CD4-positive, alpha-beta T cell (primary cell): ENCODE measurements at regions not wholly inside any gene's neighbourhood (a gene's known extent, or its start where the extent isn't known, plus 50 kb on each side); places are given as distances from the start of the nearest gene placed in this dataset.

ENCODE experiments used
- ATAC-seq: fragments of 200-7000 bp; cut with Tn5 transposase; one replicate; pipeline ENCODE4 v1.10.0; 2022; ENCODE audit warnings: mild to moderate bottlenecking; ENCODE audit not compliant: poor library complexity
- CTCF ChIA-PET: fragments of 350-600 bp; sonication (Branson Sonifier 250); formaldehyde crosslinking; loops from one replicate; lab custom pipeline; 2021; ENCODE audit warnings: antibody characterized with exemption, inconsistent platforms; lab: Charles Lee
- POLR2A ChIA-PET: fragments of 350-600 bp; sonication (Branson Sonifier 250); formaldehyde crosslinking; loops from one replicate; lab custom pipeline; 2021; ENCODE audit warnings: antibody characterized with exemption, inconsistent platforms; lab: Charles Lee
- DNase-seq, 14 experiments: peaks; one replicate each; pipeline ENCODE4 v3.0.0-alpha.2; 2013 to 2020; ENCODE audit warnings: mixed read lengths in 2 of 14
- H3K27ac ChIP-seq, 2 donors: one replicate each; pipeline versions ENCODE4 v1.5.1 to v1.7.0; 2013; ENCODE audit warnings: low read length in 2 of 2, low read depth in 1 of 2, mild to moderate bottlenecking in 1 of 2
- H3K27me3 ChIP-seq, 2 experiments: 1 replicate in 1 of 2; 2 replicates in 1 of 2; pipeline versions ENCODE4 v1.6.1 to v1.7.0; 2013; ENCODE audit warnings: low read length in 2 of 2, control low read depth in 1 of 2, mild to moderate bottlenecking in 1 of 2, moderate library complexity in 1 of 2; ENCODE audit not compliant: insufficient read depth in 2 of 2, control insufficient read depth in 1 of 2
- H3K36me3 ChIP-seq: one replicate; pipeline ENCODE4 v1.6.1; 2013; ENCODE audit warnings: low read length, control low read depth; ENCODE audit not compliant: insufficient read depth
- H3K4me1 ChIP-seq: one replicate; pipeline ENCODE4 v1.6.1; 2013; ENCODE audit warnings: low read length, control low read depth; ENCODE audit not compliant: insufficient read depth
- H3K4me3 ChIP-seq: one replicate; pipeline ENCODE4 v1.5.1; 2013; ENCODE audit warnings: mild to moderate bottlenecking, low read length, moderate library complexity
- H3K9me3 ChIP-seq, 2 experiments: 1 replicate in 1 of 2; 2 replicates in 1 of 2; pipeline versions ENCODE4 v1.6.1 to v1.7.0; 2013; ENCODE audit warnings: low read length in 2 of 2, mild to moderate bottlenecking in 2 of 2, control low read depth in 1 of 2, moderate library complexity in 1 of 2; ENCODE audit not compliant: control insufficient read depth in 1 of 2, insufficient read depth in 1 of 2
- H3K27ac Mint-ChIP-seq: one replicate; pipeline ENCODE4 v1.8.0; 2020; ENCODE audit warnings: mixed read lengths
- H3K27me3 Mint-ChIP-seq: one replicate; pipeline ENCODE4 v1.8.0; 2021; ENCODE audit warnings: mixed read lengths
- H3K36me3 Mint-ChIP-seq: one replicate; pipeline ENCODE4 v1.8.0; 2021; ENCODE audit warnings: low read depth, mixed read lengths
- H3K4me1 Mint-ChIP-seq: one replicate; pipeline ENCODE4 v1.8.0; 2021; ENCODE audit warnings: low read depth, mixed read lengths
- H3K4me3 Mint-ChIP-seq: one replicate; pipeline ENCODE4 v1.8.0; 2020; ENCODE audit warnings: mild to moderate bottlenecking, mixed read lengths
- H3K9me3 Mint-ChIP-seq: one replicate; pipeline ENCODE4 v1.8.0; 2020; ENCODE audit warnings: mixed read lengths
- CTCF ChIP-seq: fragments of 200-600 bp; IDR thresholded peaks from one replicate; pipeline ENCODE4 v1.8.0; 2022; ENCODE audit warnings: antibody characterized with exemption, mild to moderate bottlenecking
- intact Hi-C, 2 experiments: fragments of 100-400 bp; cut with DNase I in 1 of 2; cut with micrococcal nuclease in 1 of 2; formaldehyde crosslinking; loops; one replicate each; pipeline versions ENCODE4 v1.15.1 to v1.9.0; 2023 to 2025; cut with DNase I, micrococcal nuclease

GRCh38 chr6:6820641-6821238 lies 232.2 kb downstream of the LY86 start:
- Histone ChIP-seq H3K36me3 (no peaks in the 10 kb centered on the region), H3K27me3 (peaks cover 0 to 5% of the 10 kb centered on the region in 2 experiments), H3K4me1 (no peaks in the 10 kb centered on the region), H3K4me3 (no peak overlapping the region), H3K27ac (no peak overlapping the region), H3K9me3 (no peaks in the 10 kb centered on the region)
- ATAC-seq (no peak), DNase-seq (no peak)
- Mint-ChIP-seq H3K27ac (no peak overlapping the region), H3K27me3 (peaks cover 25% of the 10 kb centered on the region), H3K4me3 (no peak overlapping the region), H3K36me3 (no peaks in the 10 kb centered on the region), H3K4me1 (no peaks in the 10 kb centered on the region), H3K9me3 (no peaks in the 10 kb centered on the region)
- intact Hi-C loops: no loop called here
- no peak for TF ChIP-seq CTCF
- ChIA-PET CTCF (no interaction called here), POLR2A (interaction anchor here (0.6 kb wide), 1 partner anchor 23 kb away, joined by 5 read pairs; no protein-coding TSS in a partner anchor)

GRCh38 chr6:6821639-6822261 lies 233.2 kb downstream of the LY86 start:
- Mint-ChIP-seq H3K36me3 (no peaks in the 10 kb centered on the region), H3K4me3 (no peak overlapping the region), H3K9me3 (no peaks in the 10 kb centered on the region), H3K4me1 (no peaks in the 10 kb centered on the region), H3K27ac (no peak overlapping the region), H3K27me3 (peaks cover 25% of the 10 kb centered on the region)
- ATAC-seq (no peak), DNase-seq (no peak)
- CTCF ChIA-PET: no interaction called here
- Histone ChIP-seq H3K4me3 (no peak overlapping the region), H3K9me3 (no peaks in the 10 kb centered on the region), H3K27me3 (peaks cover 0 to 5% of the 10 kb centered on the region in 2 experiments), H3K27ac (no peak overlapping the region), H3K4me1 (no peaks in the 10 kb centered on the region), H3K36me3 (no peaks in the 10 kb centered on the region)
- POLR2A ChIA-PET: no interaction called here
- TF ChIP-seq CTCF: no peak
- intact Hi-C loops: no loop called here

GRCh38 chr6:6823030-6823429 lies 234.5 kb downstream of the LY86 start:
- H3K36me3 Mint-ChIP-seq: no peaks in the 10 kb centered on the region
- H3K9me3 Mint-ChIP-seq: no peaks in the 10 kb centered on the region

More at GRCh38 chr6:6823030-6823429, 234.5 kb downstream of the LY86 start:
- no peak overlapping the region for H3K27ac Mint-ChIP-seq
- ChIA-PET POLR2A (no interaction called here), CTCF (no interaction called here)
- H3K4me3 ChIP-seq: no peak overlapping the region
- DNase-seq (no peak), ATAC-seq (no peak)
- no peaks in the 10 kb centered on the region for H3K4me1 ChIP-seq
- no peak for TF ChIP-seq CTCF
- H3K9me3 ChIP-seq: no peaks in the 10 kb centered on the region
- intact Hi-C loops: no loop called here
- H3K4me1 Mint-ChIP-seq: no peaks in the 10 kb centered on the region
- H3K27me3 ChIP-seq: peaks cover 0 to 5% of the 10 kb centered on the region in 2 experiments
- H3K4me3 Mint-ChIP-seq: no peak overlapping the region
- no peaks in the 10 kb centered on the region for H3K36me3 ChIP-seq
- H3K27me3 Mint-ChIP-seq: peaks cover 25% of the 10 kb centered on the region
- H3K27ac ChIP-seq: no peak overlapping the region
